ENCODE measurements at regions not wholly inside any gene's neighbourhood (a gene's known extent, or its start where the extent isn't known, plus 50 kb on each side); places are given as distances from the start of the nearest gene placed in this dataset.

DNA sequence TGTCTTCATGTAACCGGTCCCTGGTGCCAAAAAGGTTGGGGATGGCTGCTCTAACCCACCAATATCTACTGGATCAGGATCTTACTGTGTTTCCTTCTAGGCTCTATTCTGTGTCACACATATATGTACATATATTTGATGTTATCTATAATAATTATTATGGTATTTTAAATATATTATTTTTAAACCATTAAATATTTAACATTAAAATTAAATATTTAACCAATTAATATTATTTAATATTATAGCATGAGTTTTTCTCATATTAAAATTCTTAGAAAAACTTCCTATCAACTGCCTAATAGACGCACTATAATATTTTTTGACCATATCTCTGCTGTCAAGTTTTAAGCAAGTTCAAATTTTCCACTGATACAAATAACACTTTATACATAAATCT lies 196.9 kb upstream of the PLET1 start:
- Histone ChIP-seq H3K27ac (ENCODE audit: low read length) (no peak overlapping the region), H3K4me3 (ENCODE audit: low read length) (no peak overlapping the region), H3K27me3 (ENCODE audit: control insufficient read depth, insufficient read depth, low read length) (no peaks in the 10 kb centered on the region), H3K36me3 (ENCODE audit: control insufficient read depth, insufficient read depth, low read length) (no peaks in the 10 kb centered on the region), H3K4me1 (ENCODE audit: control insufficient read depth, insufficient read depth, low read length) (no peaks in the 10 kb centered on the region), H3K9me3 (ENCODE audit: control insufficient read depth, insufficient read depth, low read length) (no peaks in the 10 kb centered on the region)
- TF ChIP-seq, protein P1, sequence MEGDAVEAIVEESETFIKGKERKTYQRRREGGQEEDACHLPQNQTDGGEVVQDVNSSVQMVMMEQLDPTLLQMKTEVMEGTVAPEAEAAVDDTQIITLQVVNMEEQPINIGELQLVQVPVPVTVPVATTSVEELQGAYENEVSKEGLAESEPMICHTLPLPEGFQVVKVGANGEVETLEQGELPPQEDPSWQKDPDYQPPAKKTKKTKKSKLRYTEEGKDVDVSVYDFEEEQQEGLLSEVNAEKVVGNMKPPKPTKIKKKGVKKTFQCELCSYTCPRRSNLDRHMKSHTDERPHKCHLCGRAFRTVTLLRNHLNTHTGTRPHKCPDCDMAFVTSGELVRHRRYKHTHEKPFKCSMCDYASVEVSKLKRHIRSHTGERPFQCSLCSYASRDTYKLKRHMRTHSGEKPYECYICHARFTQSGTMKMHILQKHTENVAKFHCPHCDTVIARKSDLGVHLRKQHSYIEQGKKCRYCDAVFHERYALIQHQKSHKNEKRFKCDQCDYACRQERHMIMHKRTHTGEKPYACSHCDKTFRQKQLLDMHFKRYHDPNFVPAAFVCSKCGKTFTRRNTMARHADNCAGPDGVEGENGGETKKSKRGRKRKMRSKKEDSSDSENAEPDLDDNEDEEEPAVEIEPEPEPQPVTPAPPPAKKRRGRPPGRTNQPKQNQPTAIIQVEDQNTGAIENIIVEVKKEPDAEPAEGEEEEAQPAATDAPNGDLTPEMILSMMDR (IDR thresholded peaks at IDR 0.05), result no peak
- no peaks in the 10 kb centered on the region for H3K9me3 Mint-ChIP-seq
- H3K4me3 Mint-ChIP-seq, result no peak overlapping the region
- intact Hi-C loops (cut with micrococcal nuclease), result loop anchor here (10.0 kb wide), 1 partner anchor 233 kb away; the partner anchor contains the start of gene PTS
- H3K4me1 Mint-ChIP-seq, result no peaks in the 10 kb centered on the region
- H3K27ac Mint-ChIP-seq, result no peak overlapping the region
- DNase-seq (no peak), ATAC-seq (no peak)
- 91% methylated on average over 1 of the region's 2 CpGs for WGBS (ENCODE audit: insufficient coverage)
- peaks cover 3 to 7% of the 10 kb centered on the region in 2 donors for H3K27me3 Mint-ChIP-seq (ENCODE audit: low read depth in 2 of 2)
- H3K36me3 Mint-ChIP-seq, result no peaks in the 10 kb centered on the region

DNA sequence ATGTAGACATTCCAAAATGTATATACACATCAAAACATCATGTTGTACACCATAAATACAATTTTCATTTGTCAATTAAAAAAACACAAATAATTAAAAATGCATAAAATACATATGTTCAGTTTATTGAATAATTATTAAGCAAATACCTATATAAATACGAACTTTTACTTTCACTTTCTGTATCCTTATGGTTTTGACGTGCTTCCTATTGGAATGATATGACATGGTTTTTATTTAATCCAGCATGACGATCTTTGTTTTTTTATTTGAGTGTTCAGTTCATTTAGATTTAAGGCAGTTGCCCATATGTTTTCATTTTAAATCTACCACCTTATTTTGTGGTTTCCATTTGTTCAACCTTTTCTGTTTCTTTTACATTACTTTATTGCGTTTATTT lies 198.3 kb upstream of the PLET1 start:
- no CpG with 5 or more reads among the region's 4 CpGs for WGBS (ENCODE audit: insufficient coverage)
- no peak overlapping the region for H3K27ac Mint-ChIP-seq
- H3K36me3 ChIP-seq (ENCODE audit: control insufficient read depth, insufficient read depth, low read length), result no peaks in the 10 kb centered on the region

DNA sequence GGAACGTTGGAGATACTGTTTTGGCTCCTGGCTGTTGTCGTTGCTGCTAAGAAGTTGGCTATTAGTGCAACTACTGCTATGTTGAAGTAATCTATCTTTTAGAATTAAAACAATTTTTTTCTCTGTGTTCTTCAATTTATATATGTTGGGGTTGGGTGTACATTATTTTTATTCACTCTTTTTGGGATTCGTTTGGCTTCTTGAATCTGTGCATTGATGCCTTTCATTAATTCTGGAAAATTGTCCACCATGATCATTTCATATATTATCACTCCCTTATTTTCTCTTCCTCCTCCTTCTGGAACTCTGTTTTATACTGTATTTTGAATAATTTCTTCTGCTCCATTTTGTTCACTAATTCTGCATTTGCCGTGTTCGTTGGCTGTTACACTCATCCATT lies 199.5 kb upstream of the PLET1 start:
- Histone ChIP-seq H3K36me3 (ENCODE audit: control insufficient read depth, insufficient read depth, low read length) (no peaks in the 10 kb centered on the region), H3K9me3 (ENCODE audit: control insufficient read depth, insufficient read depth, low read length) (no peaks in the 10 kb centered on the region), H3K4me3 (ENCODE audit: low read length) (no peak overlapping the region), H3K27me3 (ENCODE audit: control insufficient read depth, insufficient read depth, low read length) (peaks cover 2% of the 10 kb centered on the region), H3K27ac (ENCODE audit: low read length) (no peak overlapping the region), H3K4me1 (ENCODE audit: control insufficient read depth, insufficient read depth, low read length) (no peaks in the 10 kb centered on the region)
- H3K4me3 Mint-ChIP-seq, result no peak overlapping the region
- H3K36me3 Mint-ChIP-seq, result no peaks in the 10 kb centered on the region
- no peak for DNase-seq
- intact Hi-C loops (cut with micrococcal nuclease), result no loop called here
- TF ChIP-seq, protein P1 (IDR thresholded peaks at IDR 0.05), result no peak
- H3K9me3 Mint-ChIP-seq, result no peaks in the 10 kb centered on the region
- no peak overlapping the region for H3K27ac Mint-ChIP-seq
- H3K27me3 Mint-ChIP-seq (ENCODE audit: low read depth in 2 of 2), result peaks cover 10 to 18% of the 10 kb centered on the region in 2 donors
- ATAC-seq, result no peak
- 97% methylated on average over 2 of the region's 5 CpGs for WGBS (ENCODE audit: insufficient coverage)
- H3K4me1 Mint-ChIP-seq, result no peaks in the 10 kb centered on the region

More for the DNA sequence above, 198.3 kb upstream of the PLET1 start:
- no peak for ATAC-seq
- no peaks in the 10 kb centered on the region for H3K9me3 Mint-ChIP-seq
- Histone ChIP-seq H3K4me1 (ENCODE audit: control insufficient read depth, insufficient read depth, low read length) (no peaks in the 10 kb centered on the region), H3K4me3 (ENCODE audit: low read length) (no peak overlapping the region), H3K9me3 (ENCODE audit: control insufficient read depth, insufficient read depth, low read length) (no peaks in the 10 kb centered on the region), H3K27me3 (ENCODE audit: control insufficient read depth, insufficient read depth, low read length) (peaks cover 2% of the 10 kb centered on the region), H3K27ac (ENCODE audit: low read length) (no peak overlapping the region)
- no peak for DNase-seq
- TF ChIP-seq, protein P1 (IDR thresholded peaks at IDR 0.05), result no peak
- no peaks in the 10 kb centered on the region for H3K4me1 Mint-ChIP-seq
- peaks cover 6 to 13% of the 10 kb centered on the region in 2 donors for H3K27me3 Mint-ChIP-seq (ENCODE audit: low read depth in 2 of 2)
- H3K36me3 Mint-ChIP-seq, result no peaks in the 10 kb centered on the region
- intact Hi-C loops (cut with micrococcal nuclease), result loop anchor here (10.0 kb wide), 1 partner anchor 234 kb away; the partner anchor contains the start of gene PTS
- H3K4me3 Mint-ChIP-seq, result no peak overlapping the region

DNA sequence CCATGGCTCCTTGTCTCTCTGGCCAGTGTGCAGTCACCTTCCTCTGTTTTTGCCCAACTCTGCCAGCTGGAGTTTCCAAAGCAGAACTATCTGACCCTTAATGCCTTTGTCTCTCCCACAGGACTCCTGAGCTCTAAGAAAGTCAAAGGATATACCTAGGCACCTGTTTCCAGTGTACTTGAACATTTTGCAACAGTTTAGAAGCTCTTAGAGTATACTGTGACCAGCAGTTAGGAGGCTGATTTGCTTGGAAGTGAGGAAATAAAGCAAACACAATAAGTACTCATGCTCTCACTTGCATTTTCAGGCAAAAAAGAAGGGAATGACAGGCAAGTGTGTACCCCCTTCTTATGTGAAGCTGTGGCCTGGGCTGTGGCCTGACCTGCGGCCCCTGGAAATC lies 204.3 kb upstream of the PLET1 start:
- Histone ChIP-seq H3K27me3 (ENCODE audit: control insufficient read depth, insufficient read depth, low read length) (peaks cover 2% of the 10 kb centered on the region), H3K36me3 (ENCODE audit: control insufficient read depth, insufficient read depth, low read length) (no peaks in the 10 kb centered on the region), H3K4me3 (ENCODE audit: low read length) (no peak overlapping the region), H3K27ac (ENCODE audit: low read length) (no peak overlapping the region), H3K4me1 (ENCODE audit: control insufficient read depth, insufficient read depth, low read length) (no peaks in the 10 kb centered on the region), H3K9me3 (ENCODE audit: control insufficient read depth, insufficient read depth, low read length) (no peaks in the 10 kb centered on the region)
- intact Hi-C loops (cut with micrococcal nuclease), result no loop called here
- Mint-ChIP-seq H3K27me3 (ENCODE audit: low read depth in 2 of 2) (peaks cover 15 to 30% of the 10 kb centered on the region in 2 donors), H3K9me3 (no peaks in the 10 kb centered on the region), H3K4me3 (no peak overlapping the region), H3K27ac (no peak overlapping the region), H3K36me3 (no peaks in the 10 kb centered on the region), H3K4me1 (no peaks in the 10 kb centered on the region)
- DNase-seq (no peak), ATAC-seq (no peak)
- TF ChIP-seq, protein P1 (IDR thresholded peaks at IDR 0.05), result no peak
- WGBS (ENCODE audit: insufficient coverage), result 84% methylated on average over 1 of the region's 1 CpG

Measured in natural killer cell (primary cell).